HG02588 (cell line): ENCODE measurements at regions not wholly inside any gene's neighbourhood (a gene's known extent, or its start where the extent isn't known, plus 50 kb on each side); places are given as distances from the start of the nearest gene placed in this dataset.
"Not testable (repeated sequence)": the region's sequence is repeated elsewhere in the genome, so short reads cannot be mapped to it uniquely, and the experiment has no call there.

ENCODE experiments used
- ATAC-seq: cut with Tn5 transposase; IDR thresholded peaks from one replicate; pipeline ENCODE4 v1.9.1; 2021; ENCODE audit warnings: mild to moderate bottlenecking, moderate library complexity; ENCODE audit not compliant: unreplicated experiment

DNA sequence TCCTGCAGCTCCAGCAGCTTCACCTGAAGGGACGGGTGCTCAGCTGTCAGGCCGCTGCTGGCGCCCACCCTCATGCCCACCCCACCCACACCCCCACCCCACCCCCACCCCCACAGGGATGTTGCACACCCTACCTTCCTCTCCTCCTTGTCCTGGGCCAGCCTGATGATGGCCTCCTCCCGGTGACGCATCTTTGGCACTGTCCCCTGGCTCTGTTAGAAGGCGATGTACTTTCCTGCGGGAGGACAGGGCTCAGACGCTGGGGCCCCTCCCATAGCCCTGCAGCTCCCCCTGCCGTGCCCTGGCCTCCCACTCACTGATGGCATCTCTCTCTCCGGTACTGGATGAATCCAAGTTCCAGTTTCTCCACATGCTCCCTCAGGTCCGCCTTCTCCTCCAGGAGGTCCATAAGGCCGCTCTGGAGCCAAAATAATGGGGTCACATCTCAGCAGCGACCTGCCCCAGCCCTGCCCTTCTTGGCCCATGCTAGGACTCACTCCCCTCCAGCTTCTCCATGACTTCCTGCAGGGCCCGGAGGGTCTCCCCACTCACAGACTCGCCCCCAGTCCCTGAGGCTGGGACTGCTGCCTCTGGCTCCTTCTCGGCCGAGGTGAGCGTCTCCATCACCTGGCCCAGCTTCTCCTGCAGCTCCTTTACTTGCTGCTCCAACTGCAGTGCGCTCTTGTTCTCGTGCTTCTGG is 55.2 kb downstream of the GOLGA8B start:
- ATAC-seq: not testable (repeated sequence)

DNA sequence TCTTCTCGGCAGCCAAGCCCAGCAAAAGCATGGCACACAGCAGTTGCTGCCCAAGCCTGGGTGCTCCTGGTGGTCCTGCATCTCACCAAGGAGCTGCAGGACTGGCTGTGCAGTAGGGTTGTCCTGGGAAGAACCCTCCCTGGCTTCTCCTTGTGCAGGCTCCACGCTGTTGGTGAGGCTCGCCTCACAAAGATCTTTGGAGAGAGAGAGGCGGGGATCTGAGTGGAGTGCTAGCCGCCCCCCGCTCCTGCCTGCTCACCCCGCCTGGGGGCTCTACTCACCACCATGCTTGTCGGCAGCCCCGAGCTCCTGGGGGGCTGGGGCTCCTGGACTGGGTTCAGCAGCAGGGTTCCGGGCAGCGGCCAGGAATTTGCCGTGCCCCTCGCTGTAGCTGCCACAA is 55.8 kb downstream of the GOLGA8B start:
- not testable (repeated sequence) for ATAC-seq

GRCh38 chr15:34523849-34524248 is 59.6 kb downstream of the GOLGA8B start:
- not testable (repeated sequence) for ATAC-seq

DNA sequence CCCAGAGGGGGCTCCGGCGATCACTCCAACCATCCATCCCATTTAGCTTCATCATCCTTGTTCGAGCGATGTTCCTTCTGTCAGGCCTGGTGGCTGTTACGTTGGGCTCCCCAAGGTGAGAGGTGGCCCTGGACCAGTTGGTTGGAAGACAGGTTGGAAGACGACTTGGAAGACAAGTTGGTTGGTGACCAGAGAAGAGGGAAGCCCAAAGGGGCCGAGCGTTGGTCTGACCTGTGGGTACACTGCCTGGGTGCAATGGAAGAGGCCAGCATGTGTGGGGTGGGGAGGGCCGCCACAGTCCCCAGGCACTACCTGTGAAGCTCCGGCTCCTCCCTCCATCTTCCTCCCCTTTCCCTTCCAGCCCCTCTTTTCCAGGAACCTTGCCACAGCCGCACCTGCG is 60.9 kb downstream of the GOLGA8B start:
- ATAC-seq: not testable (repeated sequence)

- ATAC-seq: not testable (repeated sequence)
These were observed 61.5 kb downstream of the GOLGA8B start for GRCh38 chr15:34521802-34522485.

GRCh38 chr15:34520566-34520965 is 62.9 kb downstream of the GOLGA8B start:
- no peak for ATAC-seq

DNA sequence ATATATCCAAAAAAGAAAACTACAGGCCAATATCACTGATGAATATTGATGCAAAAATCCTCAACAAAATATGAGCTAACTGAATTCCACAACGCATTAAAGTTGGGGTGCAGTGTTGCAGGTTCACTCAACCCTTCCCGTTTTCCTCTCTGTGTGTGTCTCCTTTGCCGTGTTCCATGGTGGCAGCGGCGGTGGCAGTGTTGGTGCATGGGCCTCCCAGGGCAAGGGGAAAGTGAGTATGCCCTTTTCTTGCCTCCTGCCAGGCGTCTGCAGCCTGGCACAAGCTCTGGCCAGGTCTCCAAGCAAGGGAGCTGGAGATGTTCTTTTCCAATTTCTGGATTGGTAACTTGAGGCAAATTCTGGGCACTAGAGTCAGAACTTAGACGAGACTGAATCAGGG is 63.4 kb downstream of the GOLGA8B start:
- not testable (repeated sequence) for ATAC-seq

DNA sequence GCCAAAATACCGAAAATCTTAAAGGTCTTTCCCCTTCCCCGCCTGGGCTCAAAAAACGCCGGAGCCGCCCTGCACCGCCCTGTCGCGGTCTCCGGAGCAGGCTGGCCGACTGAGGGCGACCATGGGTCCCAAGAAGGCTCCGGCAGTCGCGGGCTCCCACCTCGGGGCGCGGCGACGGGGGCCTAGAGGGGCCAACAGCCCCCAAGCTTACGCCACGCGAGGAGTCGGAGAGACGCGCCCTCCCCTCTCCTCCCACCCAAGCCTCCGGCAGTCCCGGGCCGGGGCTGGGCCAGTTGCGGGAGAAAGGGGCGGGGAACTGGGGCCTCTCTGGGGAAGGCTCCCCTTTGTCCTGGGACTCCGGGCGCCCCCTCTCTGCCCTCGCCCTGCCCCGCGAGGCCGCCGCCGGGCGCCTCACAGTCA is 69.2 kb downstream of the GOLGA8B start:
- peak; percentile 58 for ATAC-seq

- ATAC-seq: no peak
These were observed 70.8 kb downstream of the GOLGA8B start for GRCh38 chr15:34512628-34513027.

DNA sequence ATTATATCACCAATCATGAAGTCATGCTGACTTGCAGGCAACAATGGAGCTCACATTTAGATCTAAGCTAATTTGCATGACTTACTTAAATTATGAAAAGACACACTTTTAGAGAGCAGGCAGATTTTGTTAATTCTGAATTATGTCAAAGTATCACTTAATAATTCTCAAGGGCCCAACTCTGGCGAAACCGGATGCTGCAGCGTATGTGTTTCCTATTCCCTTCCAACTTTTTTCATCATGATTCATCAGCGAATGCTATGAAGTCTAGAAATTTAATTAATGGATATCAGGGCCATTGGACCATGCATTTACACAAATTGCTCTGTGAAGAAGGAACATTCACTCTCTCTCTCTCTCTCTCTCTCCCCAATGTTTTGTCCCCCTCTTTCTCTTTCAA is 63.5 kb upstream of the GOLGA8A start:
- no peak for ATAC-seq

DNA sequence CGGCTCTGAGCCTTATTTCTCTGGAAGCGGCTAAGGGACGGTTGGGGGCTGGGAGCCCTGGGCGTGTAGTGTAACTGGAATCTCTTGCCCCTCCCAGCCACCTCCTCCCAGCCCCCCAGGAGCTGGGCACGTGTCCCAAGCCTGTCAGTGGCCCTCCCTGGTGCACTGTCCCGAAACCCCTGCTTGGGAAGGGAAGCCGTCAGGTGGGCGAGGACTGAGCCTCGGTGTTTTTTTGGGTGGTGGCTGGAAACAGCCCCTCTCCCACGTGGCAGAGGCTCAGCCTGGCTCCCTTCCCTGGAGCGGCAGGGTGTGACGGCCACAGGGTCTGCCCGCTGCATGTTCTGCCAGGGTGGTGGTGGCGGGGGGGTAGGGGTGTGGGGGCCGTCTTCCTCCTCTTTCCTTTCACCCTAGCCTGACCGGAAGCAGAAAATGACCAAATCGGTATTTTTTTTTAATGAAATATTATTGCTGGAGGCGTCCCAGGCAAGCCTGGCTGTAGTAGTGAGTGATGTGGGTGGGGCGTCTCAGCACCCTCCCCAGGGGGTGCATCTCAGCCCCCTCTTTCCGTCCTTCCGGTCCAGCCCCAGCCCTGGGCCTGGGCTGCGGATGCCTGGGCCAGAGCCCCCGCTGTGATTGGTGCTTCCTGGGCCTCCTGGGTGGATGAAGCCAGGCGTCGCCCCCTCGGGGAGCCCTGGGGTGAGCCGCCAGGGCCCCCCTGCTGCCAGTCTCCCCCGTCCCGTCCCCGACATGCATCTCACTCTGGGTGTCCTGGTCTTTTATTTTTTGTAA is 58.8 kb upstream of the GOLGA8A start:
- no peak for ATAC-seq

DNA sequence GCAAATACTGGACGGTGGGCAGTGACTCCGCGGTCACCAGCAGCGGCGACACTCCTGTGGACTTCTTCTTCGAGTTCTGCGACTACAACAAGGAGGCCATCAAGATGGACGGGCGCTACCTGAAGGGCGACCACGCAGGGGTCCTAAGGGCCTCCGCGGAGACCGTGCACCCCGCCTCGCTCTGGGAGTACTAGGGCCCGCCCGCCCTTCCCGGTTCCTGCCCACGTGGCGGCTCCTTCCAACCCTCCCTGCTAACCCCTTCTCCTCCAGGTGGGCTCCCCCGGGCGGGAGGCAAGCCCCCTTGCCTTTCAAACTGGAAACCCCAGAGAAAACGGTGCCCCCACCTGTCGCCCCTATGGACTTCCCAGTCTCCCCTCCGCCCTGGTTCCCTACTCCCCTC is 58.1 kb upstream of the GOLGA8A start:
- not testable (repeated sequence) for ATAC-seq

- ATAC-seq: no peak
These were observed 56.4 kb upstream of the GOLGA8A start for GRCh38 chr15:34494084-34494399.

GRCh38 chr15:34493001-34493400 is 55.4 kb upstream of the GOLGA8A start:
- no peak for ATAC-seq

- ATAC-seq: not testable (repeated sequence)
These were observed 53.9 kb upstream of the GOLGA8A start for GRCh38 chr15:34491488-34491887.

DNA sequence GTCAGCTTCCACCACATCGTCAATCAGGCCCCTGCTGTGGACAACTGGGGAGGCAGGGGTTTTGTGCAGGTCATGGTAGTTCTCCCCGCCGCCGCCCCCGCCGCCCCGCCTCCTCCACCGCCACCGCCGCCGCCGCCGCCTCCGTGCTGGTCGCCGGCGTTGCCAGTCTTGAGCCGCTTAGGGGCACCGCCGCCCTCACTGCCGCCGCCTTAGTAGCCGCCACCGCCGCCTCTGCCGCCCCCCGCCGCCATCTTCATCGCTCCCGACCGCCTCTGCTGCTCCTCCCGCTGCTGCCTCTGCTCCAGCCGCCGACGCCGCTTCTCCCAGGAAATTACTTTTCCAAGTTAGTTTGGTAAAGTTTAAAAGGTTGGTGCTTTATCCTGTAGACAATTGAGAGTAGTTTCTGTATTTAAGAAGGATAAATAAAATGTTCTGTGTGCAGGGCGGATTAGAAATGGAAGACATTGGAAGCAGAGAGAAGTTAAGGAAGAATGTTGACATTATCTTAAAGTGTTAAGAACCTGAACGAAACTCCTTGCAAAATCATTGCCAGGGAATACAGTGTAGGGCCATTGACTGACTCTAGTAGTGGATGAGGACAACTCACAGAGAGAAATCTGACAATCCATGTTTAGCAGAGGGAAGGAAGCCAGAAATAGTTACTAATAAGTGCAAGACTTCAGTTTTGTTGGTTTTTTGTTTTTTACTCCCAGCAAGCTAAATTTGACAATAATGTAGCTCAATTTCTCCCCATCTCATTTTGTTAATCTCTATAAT is 53.0 kb upstream of the GOLGA8A start:
- ATAC-seq: no peak

- not testable (repeated sequence) for ATAC-seq
These were observed 51.7 kb upstream of the GOLGA8A start for GRCh38 chr15:34488973-34489959.
